RCC 7860 (cell line): ENCODE measurements at regions not wholly inside any gene's neighbourhood (a gene's known extent, or its start where the extent isn't known, plus 50 kb on each side); places are given as distances from the start of the nearest gene placed in this dataset.
"Not testable (repeated sequence)": the region's sequence is repeated elsewhere in the genome, so short reads cannot be mapped to it uniquely, and the experiment has no call there.

Experiments used
- DNase-seq: peaks from one replicate; pipeline ENCODE4 v3.0.0-alpha.2; 2015; ENCODE audit warnings: low spot score
- FAIRE-seq: peaks from 2 replicates; lab custom pipeline; 2012; peaks lifted over from hg19 to GRCh38; lab: Jason Lieb, UNC

GRCh38 chr2:187982668-187983067, 309.0 kb upstream of the GULP1 start:
- FAIRE-seq = peak; percentile 89
- DNase-seq = peak; percentile 68

GRCh38 chr2:187985195-187985594, 306.5 kb upstream of the GULP1 start:
- no peak for FAIRE-seq

GRCh38 chr2:187985923-187986322, 305.8 kb upstream of the GULP1 start:
- DNase-seq = no peak
- no peak for FAIRE-seq

More at GRCh38 chr2:187985195-187985594, 306.5 kb upstream of the GULP1 start:
- DNase-seq = no peak

GRCh38 chr2:187986390-187987105, 305.1 kb upstream of the GULP1 start:
- DNase-seq (no peak), FAIRE-seq (no peak)

GRCh38 chr2:187988348-187988747, 303.3 kb upstream of the GULP1 start:
- FAIRE-seq (no peak), DNase-seq (no peak)

- DNase-seq (no peak), FAIRE-seq (no peak)
These were observed 301.6 kb upstream of the GULP1 start for GRCh38 chr2:187989925-187990623.

GRCh38 chr2:187991389-187991788, 300.3 kb upstream of the GULP1 start:
- FAIRE-seq (no peak), DNase-seq (no peak)

- no peak for FAIRE-seq
- no peak for DNase-seq
These were observed 297.0 kb upstream of the GULP1 start for GRCh38 chr2:187994464-187995331.

- no peak for FAIRE-seq
- DNase-seq = no peak
These were observed 296.1 kb upstream of the GULP1 start for GRCh38 chr2:187995556-187995955.

- no peak for DNase-seq
- FAIRE-seq = no peak
These were observed 295.0 kb upstream of the GULP1 start for GRCh38 chr2:187996630-187997029.

- FAIRE-seq = no peak
- no peak for DNase-seq
These were observed 291.5 kb upstream of the GULP1 start for GRCh38 chr2:188000189-188000588.

GRCh38 chr2:188003800-188004199, 287.9 kb upstream of the GULP1 start:
- FAIRE-seq (no peak), DNase-seq (no peak)

- no peak for FAIRE-seq
These were observed 277.9 kb upstream of the GULP1 start for GRCh38 chr2:188013767-188014166.

GRCh38 chr2:188016917-188017316, 274.8 kb upstream of the GULP1 start:
- no peak for FAIRE-seq

More at GRCh38 chr2:188013767-188014166, 277.9 kb upstream of the GULP1 start:
- DNase-seq = no peak

GRCh38 chr2:188022389-188022788, 269.3 kb upstream of the GULP1 start:
- no peak for FAIRE-seq
- no peak for DNase-seq

More at GRCh38 chr2:188016917-188017316, 274.8 kb upstream of the GULP1 start:
- DNase-seq = no peak

GRCh38 chr2:188023035-188023434, 268.6 kb upstream of the GULP1 start:
- FAIRE-seq = no peak
- DNase-seq = no peak

GRCh38 chr2:188024811-188025210, 266.9 kb upstream of the GULP1 start:
- DNase-seq = no peak
- no peak for FAIRE-seq

GRCh38 chr2:188028739-188029138, 262.9 kb upstream of the GULP1 start:
- FAIRE-seq = no peak

GRCh38 chr2:188032306-188032705, 259.4 kb upstream of the GULP1 start:
- FAIRE-seq = no peak
- DNase-seq = no peak

More at GRCh38 chr2:188028739-188029138, 262.9 kb upstream of the GULP1 start:
- DNase-seq = no peak

GRCh38 chr2:188032786-188033185, 258.9 kb upstream of the GULP1 start:
- no peak for FAIRE-seq
- DNase-seq = no peak

GRCh38 chr2:188033240-188033639, 258.4 kb upstream of the GULP1 start:
- not testable (repeated sequence) for FAIRE-seq

More at GRCh38 chr2:188033240-188033639, 258.4 kb upstream of the GULP1 start:
- not testable (repeated sequence) for DNase-seq
